Transverse colon (tissue), 3 donors: ENCODE measurements at regions not wholly inside any gene's neighbourhood (a gene's known extent, or its start where the extent isn't known, plus 50 kb on each side); places are given as distances from the start of the nearest gene placed in this dataset.

ENCODE experiments used
- POLR2A ChIP-seq: fragments of 450-650 bp; IDR thresholded peaks from one replicate; pipeline ENCODE4 v1.6.1; 2016; ENCODE audit warnings: antibody characterized with exemption, mild to moderate bottlenecking, moderate library complexity
- TF ChIP-seq, protein P1 (sequence below), 5 experiments: fragments of 200-600 bp in 3 of 5; fragments of 450-650 bp in 2 of 5; sonication (generic) in 3 of 5; IDR thresholded peaks; 1 replicate in 2 of 5; 2 replicates in 3 of 5; pipeline ENCODE4 v1.5.1; 2016 to 2017; ENCODE audit warnings: antibody characterized with exemption in 5 of 5, inconsistent platforms in 3 of 5, mild to moderate bottlenecking in 2 of 5, moderate library complexity in 1 of 5

DNA sequence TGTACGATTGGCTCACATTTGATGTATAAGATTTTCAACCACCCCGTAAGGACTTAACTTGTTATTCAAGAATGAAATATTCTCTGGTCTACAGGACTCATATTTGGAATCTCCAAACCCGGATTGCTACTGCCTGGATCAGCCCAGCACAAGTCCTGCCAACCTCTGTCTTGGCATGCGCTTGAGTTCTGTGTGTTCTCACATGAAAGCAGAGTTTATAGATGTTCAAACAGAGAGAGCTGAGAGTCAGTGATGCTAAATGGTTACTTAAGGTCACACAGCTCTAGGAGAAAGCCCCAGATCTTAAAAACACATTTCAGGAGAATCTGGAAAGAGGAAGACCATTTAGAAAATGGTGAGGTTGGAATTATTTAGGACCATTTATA, 268.0 kb upstream of the TBL1XR1 start:
- TF ChIP-seq, protein P1, sequence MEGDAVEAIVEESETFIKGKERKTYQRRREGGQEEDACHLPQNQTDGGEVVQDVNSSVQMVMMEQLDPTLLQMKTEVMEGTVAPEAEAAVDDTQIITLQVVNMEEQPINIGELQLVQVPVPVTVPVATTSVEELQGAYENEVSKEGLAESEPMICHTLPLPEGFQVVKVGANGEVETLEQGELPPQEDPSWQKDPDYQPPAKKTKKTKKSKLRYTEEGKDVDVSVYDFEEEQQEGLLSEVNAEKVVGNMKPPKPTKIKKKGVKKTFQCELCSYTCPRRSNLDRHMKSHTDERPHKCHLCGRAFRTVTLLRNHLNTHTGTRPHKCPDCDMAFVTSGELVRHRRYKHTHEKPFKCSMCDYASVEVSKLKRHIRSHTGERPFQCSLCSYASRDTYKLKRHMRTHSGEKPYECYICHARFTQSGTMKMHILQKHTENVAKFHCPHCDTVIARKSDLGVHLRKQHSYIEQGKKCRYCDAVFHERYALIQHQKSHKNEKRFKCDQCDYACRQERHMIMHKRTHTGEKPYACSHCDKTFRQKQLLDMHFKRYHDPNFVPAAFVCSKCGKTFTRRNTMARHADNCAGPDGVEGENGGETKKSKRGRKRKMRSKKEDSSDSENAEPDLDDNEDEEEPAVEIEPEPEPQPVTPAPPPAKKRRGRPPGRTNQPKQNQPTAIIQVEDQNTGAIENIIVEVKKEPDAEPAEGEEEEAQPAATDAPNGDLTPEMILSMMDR (IDR thresholded peaks at IDR 0.05) = no peak
- no peak for TF ChIP-seq POLR2A
